GM18511 (cell line): ENCODE measurements at regions not wholly inside any gene's neighbourhood (a gene's known extent, or its start where the extent isn't known, plus 50 kb on each side); places are given as distances from the start of the nearest gene placed in this dataset.
"Not testable (repeated sequence)": the region's sequence is repeated elsewhere in the genome, so short reads cannot be mapped to it uniquely, and the experiment has no call there.

Experiments
- ATAC-seq: cut with Tn5 transposase; IDR thresholded peaks from one replicate; pipeline ENCODE4 v1.9.1; 2021; ENCODE audit warnings: mild to moderate bottlenecking, moderate library complexity; ENCODE audit not compliant: unreplicated experiment

DNA sequence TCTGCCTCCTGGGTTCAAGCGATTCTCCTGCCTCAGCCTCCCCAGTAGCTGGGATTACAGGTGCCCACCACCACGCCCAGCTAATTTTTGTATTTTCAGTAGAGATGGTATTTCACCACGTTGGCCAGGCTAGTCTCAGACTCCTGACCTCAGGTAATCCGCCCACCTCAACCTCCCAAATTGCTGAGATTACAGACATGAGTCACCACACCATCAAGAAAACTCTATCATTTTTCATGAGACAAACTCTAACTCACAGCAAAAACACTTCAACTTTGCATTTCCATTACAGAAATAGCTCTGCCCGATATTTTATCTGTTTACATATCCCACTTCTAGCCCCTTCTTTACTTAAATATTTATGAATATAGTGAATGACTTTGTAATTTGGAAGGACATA, 561.1 kb downstream of the TMX3 start:
- not testable (repeated sequence) for ATAC-seq

DNA sequence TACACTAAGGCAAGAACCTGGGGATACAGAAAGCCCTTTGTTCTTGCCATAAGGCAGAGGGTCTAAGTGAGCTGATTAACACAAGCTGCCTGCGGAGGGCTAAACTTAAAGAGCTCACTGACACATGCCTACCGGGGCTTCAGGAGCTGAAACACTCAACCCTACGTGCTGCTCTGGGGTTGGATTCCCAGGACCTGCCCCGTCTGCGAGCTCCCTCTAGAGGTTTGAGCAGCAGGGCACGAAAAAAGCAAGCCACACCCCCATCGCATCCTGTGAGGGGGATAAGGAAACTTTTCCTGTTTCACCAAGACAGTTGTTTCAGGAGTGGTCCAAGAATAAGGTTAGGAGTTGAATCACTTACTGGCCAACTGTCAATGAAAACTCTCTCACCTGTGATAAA, 562.1 kb downstream of the TMX3 start:
- ATAC-seq = no peak

DNA sequence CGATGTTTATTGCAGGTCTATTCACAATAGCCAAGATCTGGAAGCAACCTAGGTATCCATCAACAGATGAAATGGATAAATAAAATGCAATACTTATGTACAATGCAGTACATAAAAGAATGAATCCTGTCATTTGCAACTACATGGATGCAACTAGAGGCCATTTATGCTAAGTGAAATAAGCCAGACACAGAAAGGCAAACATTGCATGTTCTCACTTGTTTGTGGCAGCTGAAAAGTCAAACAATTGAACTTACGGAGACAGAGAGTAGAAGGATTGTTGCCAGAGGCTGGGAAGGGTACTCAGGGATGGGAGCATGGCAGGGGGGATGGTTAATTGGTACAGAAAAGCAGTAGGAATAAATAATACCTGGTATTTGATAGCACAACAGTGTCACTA, 563.9 kb downstream of the TMX3 start:
- ATAC-seq = no peak

DNA sequence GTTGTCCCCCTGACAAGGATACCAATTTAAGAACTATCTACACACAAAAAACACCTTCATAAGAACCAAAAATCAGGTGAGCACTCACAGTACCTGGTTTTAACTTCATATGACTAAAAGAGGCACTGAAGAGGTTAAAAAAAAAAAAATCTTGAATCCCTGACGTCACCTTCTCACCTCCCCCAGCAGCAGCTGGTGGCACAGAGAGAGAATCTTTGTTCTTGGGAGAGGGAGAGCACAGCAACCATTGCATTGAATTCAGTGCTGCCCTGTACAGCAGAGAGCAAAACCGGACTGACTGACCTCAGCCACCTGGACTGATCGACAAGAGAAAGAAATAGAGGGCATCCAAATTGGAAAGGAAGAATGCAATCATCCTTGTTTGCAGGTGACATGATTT, 566.0 kb downstream of the TMX3 start:
- no peak for ATAC-seq

DNA sequence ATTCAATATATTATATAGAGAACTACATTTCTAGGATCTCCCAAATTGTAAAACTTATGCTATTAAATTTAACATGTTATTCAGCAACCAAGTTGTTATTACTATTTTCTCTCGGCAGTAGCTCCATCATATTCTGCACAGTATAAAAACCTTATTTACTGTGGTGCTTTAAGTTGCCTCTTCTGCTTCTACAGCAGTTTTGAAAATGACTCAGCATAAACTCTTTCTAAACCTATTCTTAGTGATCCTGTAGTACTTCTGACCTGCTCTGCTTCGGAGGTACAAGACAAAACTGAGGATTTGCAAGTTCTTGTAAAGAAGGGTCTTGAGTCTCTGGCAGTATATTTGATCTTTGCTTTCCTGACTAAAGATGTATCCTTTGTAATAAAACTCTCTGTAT, 567.2 kb downstream of the TMX3 start:
- no peak for ATAC-seq

DNA sequence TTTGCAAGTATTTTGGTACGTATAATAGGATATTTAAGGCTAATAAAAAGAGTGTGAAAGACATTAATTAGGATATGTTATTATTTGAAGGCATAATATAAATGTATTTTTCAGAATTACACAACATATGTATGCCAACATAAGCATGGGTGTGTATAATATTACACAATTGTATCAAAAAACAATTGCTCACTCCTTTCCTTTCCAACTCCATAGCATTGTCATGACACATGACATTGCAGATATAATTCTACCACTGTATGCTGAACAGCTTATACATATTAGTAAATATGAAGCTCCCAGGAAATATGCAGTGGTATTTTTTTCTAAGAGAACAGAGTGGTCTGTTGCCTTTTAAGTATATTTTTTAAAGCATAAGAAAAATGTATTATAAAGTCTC, 593.1 kb downstream of the TMX3 start:
- ATAC-seq = no peak

DNA sequence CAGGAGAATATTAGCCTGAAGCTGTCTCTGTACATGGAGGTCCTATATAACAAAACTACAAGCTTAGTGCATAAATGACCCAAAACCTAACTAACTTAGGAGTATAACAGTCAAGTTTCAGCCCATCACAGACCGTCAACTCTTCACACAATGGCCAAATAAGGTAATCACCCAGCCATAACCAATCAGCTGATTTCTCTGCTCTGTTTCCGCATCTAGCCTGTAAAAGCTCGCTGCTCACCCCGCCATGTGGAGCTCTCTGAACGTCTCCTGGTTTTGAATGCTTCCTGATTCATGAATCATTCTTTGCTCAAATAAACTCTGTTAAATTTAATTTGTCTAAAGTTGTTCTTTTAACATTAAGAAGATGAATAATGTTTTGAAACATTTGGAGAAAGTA, 593.6 kb downstream of the TMX3 start:
- ATAC-seq = no peak

DNA sequence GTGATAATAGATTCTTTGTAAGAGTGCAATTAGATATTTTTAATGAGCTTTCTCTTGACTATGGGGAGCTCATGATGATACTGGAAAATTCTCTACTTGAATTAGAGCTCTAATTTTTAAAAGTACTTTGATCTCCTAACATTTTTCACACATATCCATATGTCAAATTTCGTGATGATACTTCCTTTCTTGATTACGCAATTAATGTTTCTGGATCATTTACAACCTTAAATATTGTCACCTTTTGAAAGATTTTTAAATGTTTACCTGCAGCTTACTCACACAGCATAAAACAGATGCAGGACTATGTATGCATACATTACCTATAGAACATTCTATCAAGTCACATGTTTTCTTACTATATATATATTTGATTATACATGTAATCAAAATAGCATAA, 598.5 kb upstream of the DSEL start:
- ATAC-seq = no peak

DNA sequence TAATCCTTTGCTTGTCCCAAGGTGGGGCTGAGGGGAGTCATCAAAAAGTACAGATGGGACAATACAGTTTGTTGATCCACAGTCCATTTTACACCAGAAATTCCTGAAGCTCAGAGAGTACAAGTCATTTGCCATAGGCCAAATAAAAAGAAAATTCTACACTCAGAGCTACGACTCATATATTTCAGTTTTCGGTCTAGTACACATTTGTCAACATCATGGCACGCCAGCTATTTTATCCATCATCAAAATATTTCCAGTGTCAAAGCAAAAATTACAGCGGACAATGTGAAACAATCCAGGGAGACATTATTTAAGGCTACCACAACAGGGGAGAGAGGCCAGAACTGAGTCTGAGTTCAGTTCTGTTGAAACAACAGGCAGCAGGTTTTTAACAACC, 587.5 kb upstream of the DSEL start:
- ATAC-seq = no peak

DNA sequence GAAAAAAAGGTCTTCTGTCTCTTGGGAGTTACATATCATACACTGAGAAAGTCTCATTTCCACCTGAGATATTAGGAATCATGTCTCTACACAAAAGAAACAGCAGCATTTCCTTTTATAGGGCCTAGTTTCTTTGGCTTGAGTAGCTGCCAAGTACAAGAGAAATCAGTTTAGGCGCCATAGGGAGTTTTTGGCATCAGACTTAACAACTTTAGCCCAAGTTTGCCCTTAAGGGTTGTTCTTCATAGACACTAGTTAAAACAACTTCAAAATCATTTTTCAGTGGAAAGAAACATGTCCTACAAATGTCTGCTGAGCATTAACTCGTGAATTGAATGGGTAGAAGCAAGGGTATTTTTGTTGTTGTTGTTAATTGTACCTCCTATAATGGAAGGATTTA, 587.0 kb upstream of the DSEL start:
- no peak for ATAC-seq

DNA sequence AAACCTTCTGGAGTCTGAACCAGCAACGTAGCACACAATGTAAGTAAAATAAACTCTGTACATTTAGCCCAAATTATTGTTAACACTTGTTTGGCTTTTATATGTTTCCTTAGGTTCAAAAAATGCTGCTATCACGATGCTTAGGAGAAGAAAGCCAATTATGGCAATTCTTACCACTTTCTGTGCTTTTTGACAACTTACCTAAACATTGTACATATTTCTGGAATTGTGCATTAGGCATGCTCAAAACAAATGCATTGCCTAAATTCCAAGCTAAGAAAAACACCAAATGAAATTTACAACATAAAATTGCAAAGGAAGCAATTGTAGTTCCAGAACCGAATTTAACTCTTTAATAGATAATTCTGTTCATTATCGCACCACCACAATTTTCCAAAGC, 585.6 kb upstream of the DSEL start:
- no peak for ATAC-seq

DNA sequence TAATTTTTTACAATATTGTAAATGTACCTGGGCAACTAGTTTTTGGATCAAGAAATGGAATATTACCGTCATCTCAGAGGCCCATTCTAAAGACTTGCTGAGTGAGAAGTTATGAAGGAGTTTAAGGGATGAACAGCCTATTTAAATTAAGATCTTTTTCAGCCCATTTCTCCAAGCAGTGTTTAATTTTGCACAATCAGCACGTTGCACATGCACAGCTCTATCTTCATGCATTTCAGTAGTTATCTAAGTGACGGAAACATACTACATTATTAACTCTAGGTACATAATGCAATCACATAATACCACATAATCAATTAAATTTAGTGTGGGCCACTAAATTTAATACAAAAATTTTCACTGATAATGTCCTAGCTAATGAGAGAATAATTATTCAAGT, 582.1 kb upstream of the DSEL start:
- no peak for ATAC-seq

DNA sequence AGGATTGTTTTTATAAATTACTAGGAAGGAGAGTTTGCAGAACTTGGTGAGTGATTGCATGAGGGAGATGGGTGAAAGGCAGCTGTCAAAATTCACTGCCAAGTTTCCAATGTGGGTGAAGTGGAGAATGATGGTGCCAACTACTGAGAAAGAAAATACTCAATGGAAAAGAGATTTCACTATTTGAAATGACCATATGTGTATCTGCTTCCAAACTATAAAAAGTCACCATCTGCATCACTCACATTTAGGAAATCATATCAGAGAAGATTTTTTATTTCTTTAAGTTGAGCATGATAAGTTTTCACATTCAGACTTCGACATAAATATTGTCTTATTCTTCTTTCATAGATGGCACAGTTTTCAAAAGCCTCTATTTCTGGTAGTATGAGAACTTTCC, 570.0 kb upstream of the DSEL start:
- no peak for ATAC-seq

DNA sequence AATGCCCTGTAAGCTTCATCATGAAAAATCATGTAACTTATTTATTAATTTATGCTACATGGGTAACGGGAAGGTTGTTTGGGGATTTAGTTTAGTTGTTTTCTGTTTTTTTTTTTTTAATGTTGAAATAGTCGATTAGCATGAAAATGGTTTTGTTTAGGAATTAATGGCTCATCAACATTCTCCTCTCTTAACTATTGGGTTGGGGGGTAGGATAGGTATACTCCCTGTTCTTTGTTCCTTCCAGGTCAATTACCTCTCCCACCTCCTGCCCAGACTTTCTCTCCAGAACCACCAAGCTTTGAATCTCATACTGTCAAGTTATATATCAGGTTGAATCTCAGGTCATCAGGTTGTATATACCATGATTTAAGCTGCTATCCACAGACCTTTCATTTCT, 568.7 kb upstream of the DSEL start:
- ATAC-seq = no peak

DNA sequence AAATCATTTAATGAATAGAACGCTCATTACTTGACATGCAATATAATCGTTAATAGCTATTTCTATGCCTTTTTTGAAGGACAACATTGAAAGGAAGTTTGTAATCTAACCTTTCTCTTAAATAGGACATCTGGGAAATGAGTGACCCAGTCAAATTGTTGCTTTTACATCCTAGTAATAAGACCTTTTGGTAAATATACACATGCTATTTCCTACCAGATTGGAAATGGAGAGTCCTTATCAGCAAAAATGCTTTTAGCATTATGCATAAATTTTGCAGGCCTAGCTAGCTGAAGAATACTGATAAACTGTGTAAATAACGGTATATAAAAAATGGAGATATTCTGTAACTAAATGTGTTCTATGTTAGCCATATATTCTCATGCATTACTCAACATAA, 567.3 kb upstream of the DSEL start:
- ATAC-seq = no peak

DNA sequence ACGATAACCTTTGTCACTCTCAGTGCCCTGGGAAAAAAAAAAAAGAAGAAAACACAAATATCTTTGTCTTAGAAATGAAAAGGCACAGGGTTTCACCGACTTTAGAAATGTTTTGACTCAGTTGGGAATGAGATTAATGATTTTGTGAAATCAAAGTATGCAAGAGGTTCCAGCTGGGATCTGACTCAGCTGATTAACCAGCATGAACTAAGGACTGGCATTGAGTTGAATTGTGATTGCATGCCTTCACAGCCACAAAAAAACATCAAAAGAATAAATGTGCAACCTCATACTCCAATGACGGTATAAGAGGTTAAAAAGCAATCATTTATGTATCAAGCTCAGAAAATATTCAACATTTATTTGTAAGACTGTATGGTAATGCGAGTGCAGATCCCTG, 566.6 kb upstream of the DSEL start:
- no peak for ATAC-seq

DNA sequence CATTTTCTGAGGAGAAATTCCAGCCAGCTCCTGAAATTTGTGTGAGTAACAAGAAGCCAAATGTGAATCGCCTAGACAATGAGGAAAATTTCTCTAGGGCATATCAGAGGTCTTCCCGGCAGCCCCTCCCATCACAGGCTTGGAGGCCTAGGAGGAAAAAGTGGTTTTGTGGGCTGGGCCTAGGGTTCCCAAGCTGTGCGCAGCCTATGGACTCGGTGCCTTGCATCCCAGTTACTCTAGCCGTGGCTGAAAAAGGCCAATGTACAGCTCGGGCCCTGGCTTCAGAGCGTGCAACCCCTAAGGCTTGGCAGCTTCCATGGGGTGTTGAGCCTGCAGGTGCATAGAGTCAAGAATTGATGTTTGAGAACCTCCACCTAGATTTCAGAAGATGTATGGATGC, 556.2 kb upstream of the DSEL start:
- no peak for ATAC-seq

DNA sequence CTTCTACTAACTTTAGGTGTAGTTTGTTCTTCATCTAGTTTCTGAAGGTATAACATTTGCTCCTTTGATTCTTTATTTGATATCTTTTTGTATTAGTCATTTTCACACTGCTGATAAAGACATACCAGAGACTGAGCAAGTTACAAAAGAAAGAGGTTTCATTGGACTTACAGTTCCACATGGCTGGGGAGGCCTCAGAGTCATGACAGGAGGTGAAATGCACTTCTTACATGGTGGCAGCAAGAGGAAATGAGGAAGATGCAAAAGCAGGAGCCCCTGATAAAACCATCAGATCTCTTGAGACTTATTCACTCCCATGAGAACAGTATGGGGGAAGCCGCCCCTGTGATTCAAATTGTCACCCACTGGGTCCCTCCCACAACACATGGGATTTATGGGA, 544.4 kb upstream of the DSEL start:
- ATAC-seq = no peak

DNA sequence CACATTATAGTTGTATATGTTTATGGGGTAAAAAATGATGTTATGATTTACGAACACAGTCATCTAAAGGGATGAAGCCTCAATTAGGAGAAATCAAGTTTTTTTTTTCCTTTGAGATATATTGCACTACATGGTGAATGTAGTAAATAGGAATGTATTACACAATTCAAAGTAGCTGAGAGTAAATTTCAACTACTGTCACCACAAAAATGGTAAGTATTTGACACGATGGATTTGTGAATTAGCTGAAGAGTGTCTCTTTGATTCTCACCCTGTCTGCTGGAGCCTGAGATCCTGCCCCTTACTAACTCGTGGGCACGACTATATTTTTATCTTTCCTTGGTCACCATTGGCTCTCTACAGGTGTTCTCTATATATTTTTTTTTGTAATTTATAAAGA, 540.4 kb upstream of the DSEL start:
- no peak for ATAC-seq

DNA sequence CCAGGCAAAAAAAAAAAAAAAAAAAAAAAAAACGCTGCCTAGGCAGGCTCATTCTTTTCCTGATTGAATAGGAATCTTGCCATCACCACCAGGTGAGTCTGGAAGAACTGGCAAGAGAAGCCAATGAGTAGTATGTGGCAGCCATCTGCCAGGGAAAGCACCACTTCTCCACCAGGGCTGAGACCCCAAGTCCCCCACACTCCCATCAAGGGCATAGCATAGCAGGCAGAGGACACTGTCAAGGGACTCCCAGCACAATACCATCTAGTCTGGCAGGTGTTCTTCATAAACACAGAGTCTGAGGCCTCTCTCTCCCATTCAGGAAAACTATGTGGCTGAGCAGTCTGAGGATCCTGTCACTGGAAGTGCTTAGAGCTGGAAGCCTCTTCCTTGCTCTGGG, 538.1 kb upstream of the DSEL start:
- ATAC-seq = no peak

DNA sequence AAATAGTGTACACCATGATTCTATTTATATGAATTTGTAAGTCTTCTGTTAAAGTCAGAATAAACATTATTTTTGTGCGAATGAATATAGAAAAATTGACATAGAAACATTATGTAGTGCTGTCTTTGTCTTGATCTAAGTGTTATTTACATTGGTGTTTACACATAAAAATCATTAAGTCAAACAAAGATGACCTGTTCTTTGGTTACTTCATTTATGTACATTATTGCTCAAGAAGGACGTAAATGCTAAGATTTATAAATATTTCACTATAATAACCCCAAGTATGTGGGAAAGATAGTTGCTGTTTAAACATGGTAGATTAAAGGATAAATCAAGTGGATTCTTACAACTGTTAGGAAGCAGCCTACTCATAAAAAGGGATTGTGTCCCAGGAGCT, 536.8 kb upstream of the DSEL start:
- no peak for ATAC-seq

DNA sequence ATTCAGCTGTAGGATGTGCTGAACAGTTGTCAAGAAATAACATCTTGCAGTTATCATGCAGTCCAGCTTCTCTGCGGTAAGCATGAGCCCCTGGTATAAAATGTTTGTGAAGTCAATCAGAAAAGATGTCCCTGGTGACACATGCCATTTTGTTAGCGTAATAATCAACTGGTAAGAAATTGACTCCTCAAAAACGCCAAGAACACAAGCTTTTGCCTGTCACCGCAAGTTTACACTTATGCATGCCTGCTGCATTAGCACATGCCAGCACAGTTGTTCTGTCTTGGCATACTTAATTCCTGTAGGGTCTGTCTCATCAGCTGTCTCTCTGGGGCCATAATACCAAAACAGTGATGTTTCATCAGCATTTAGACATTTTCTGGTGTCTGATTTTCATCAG, 524.8 kb upstream of the DSEL start:
- ATAC-seq = no peak

DNA sequence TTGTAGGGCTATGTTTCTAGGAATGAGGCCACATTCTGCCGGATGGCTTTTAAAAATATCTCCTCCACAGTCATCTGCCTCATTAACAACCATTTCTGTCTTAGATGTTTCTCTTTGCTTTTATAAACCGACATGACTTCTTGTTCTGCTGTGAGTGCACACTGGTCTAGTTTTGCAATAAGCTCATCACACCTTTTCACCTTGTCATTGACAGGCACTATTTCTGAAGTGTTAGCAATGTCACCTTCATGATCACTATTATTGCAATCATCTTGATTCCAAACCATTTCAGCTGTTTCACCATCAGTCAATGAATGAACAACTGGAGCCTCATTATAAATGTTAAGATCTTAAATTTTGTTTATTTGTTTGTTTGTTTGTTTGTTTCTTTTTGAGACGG, 523.7 kb upstream of the DSEL start:
- ATAC-seq = no peak
